B cell (primary cell): ENCODE measurements at regions not wholly inside any gene's neighbourhood (a gene's known extent, or its start where the extent isn't known, plus 50 kb on each side); places are given as distances from the start of the nearest gene placed in this dataset.

Experiments used
- ATAC-seq: fragments of 200-7000 bp; cut with Tn5 transposase; one replicate; pipeline ENCODE4 v1.10.0; 2021; ENCODE audit warnings: low read depth, mild to moderate bottlenecking, moderate number of reproducible peaks, moderate library complexity
- CTCF ChIA-PET: fragments of 350-600 bp; sonication (Branson Sonifier 250); formaldehyde crosslinking; loops from one replicate; lab custom pipeline; 2021; ENCODE audit warnings: antibody characterized with exemption, inconsistent platforms; lab: Charles Lee
- POLR2A ChIA-PET: fragments of 350-600 bp; sonication (Branson Sonifier 250); formaldehyde crosslinking; loops from one replicate; lab custom pipeline; 2021; ENCODE audit warnings: antibody characterized with exemption; lab: Charles Lee
- DNase-seq: peaks from one replicate; pipeline ENCODE4 v3.0.0; 2013
- H2AFZ ChIP-seq: 2 replicates; pipeline ENCODE4 v1.6.1; 2012; ENCODE audit warnings: mild to moderate bottlenecking, low read depth, low read length; ENCODE audit not compliant: insufficient read depth, poor library complexity, severe bottlenecking
- H3K27ac ChIP-seq, 2 donors: 1 replicate in 1 of 2; 2 replicates in 1 of 2; pipeline ENCODE4 v1.5.1; 2012 to 2013; ENCODE audit warnings: low read length in 2 of 2, mild to moderate bottlenecking in 2 of 2, moderate library complexity in 1 of 2
- H3K27me3 ChIP-seq, 4 experiments: fragments of 200-600 bp in 1 of 4; sonication (generic) in 1 of 4; replicated peaks in 1 of 4; 1 replicate in 2 of 4; 2 replicates in 2 of 4; pipeline versions ENCODE4 v1.6.1 to v1.7.0; 2013 to 2016; ENCODE audit warnings: low read length in 3 of 4, mild to moderate bottlenecking in 2 of 4, mixed read lengths in 1 of 4, moderate library complexity in 1 of 4; ENCODE audit not compliant: insufficient read depth in 4 of 4, control insufficient read depth in 3 of 4; ENCODE audit errors: control extremely low read depth in 1 of 4
- H3K36me3 ChIP-seq, 2 experiments: replicated peaks in 1 of 2; 1 replicate in 1 of 2; 2 replicates in 1 of 2; pipeline versions ENCODE4 v1.6.1 to v1.7.1; 2013; ENCODE audit warnings: low read length in 1 of 2; ENCODE audit not compliant: insufficient read depth in 2 of 2, control insufficient read depth in 1 of 2; ENCODE audit errors: control extremely low read depth in 1 of 2, extremely low read depth in 1 of 2
- H3K4me1 ChIP-seq, 2 donors: fragments of 200-600 bp in 1 of 2; sonication (generic) in 1 of 2; 1 replicate in 1 of 2; 2 replicates in 1 of 2; pipeline versions ENCODE4 v1.5.1 to v1.6.1; 2013 to 2017; ENCODE audit warnings: low read length in 2 of 2; ENCODE audit not compliant: control insufficient read depth in 2 of 2, insufficient read depth in 2 of 2
- H3K4me2 ChIP-seq: replicated peaks from 2 replicates; pipeline ENCODE3; 2012; ENCODE audit warnings: mild to moderate bottlenecking, low read depth, low read length; ENCODE audit not compliant: poor library complexity, severe bottlenecking
- H3K4me3 ChIP-seq, 5 experiments: fragments of 200-600 bp in 1 of 5; sonication (generic) in 1 of 5; 1 replicate in 3 of 5; 2 replicates in 2 of 5; pipeline versions ENCODE4 v1.5.1 to v1.7.0; 2011 to 2016; ENCODE audit warnings: low read length in 4 of 5, mild to moderate bottlenecking in 4 of 5, low read depth in 2 of 5, control low read depth in 1 of 5, moderate library complexity in 1 of 5; ENCODE audit not compliant: insufficient read depth in 1 of 5; ENCODE audit errors: control extremely low read depth in 1 of 5, extremely low read depth in 1 of 5
- H3K79me2 ChIP-seq: fragments of 200-600 bp; sonication (generic); one replicate; pipeline ENCODE4 v1.6.0; 2016; ENCODE audit warnings: low read length; ENCODE audit not compliant: control insufficient read depth, insufficient read depth
- H3K9ac ChIP-seq: fragments of 200-600 bp; sonication (generic); 2 replicates; pipeline ENCODE4 v1.6.1; 2017; ENCODE audit warnings: mild to moderate bottlenecking, low read length, moderate library complexity
- H3K9me3 ChIP-seq, 3 donors: one replicate each; pipeline versions ENCODE4 v1.6.1 to v1.7.1; 2013; ENCODE audit warnings: low read length in 2 of 3; ENCODE audit not compliant: control insufficient read depth in 2 of 3, insufficient read depth in 1 of 3; ENCODE audit errors: control extremely low read depth in 1 of 3
- H4K20me1 ChIP-seq: 2 replicates; pipeline ENCODE4 v1.6.0; 2012; ENCODE audit warnings: mild to moderate bottlenecking, low read length; ENCODE audit not compliant: insufficient read depth, control insufficient read depth, poor library complexity, severe bottlenecking
- H3K27ac Mint-ChIP-seq: one replicate; pipeline ENCODE4 v1.8.0; 2021; ENCODE audit warnings: mixed read lengths
- H3K27me3 Mint-ChIP-seq: one replicate; pipeline ENCODE4 v1.8.0; 2021; ENCODE audit warnings: mixed read lengths
- H3K4me1 Mint-ChIP-seq: one replicate; pipeline ENCODE4 v1.8.0; 2021; ENCODE audit warnings: mixed read lengths
- H3K4me3 Mint-ChIP-seq: one replicate; pipeline ENCODE4 v1.8.0; 2021; ENCODE audit warnings: mixed read lengths
- H3K9me3 Mint-ChIP-seq: one replicate; pipeline ENCODE4 v1.8.0; 2022; ENCODE audit warnings: mixed read lengths; ENCODE audit not compliant: insufficient read depth
- CTCF ChIP-seq: fragments of 200-600 bp; IDR thresholded peaks from one replicate; pipeline ENCODE4 v1.8.0; 2022; ENCODE audit warnings: antibody characterized with exemption, mild to moderate bottlenecking
- EZH2 ChIP-seq: IDR thresholded peaks from 2 replicates; pipeline ENCODE4 v1.6.1; 2012; ENCODE audit warnings: borderline replicate concordance, low read depth, mild to moderate bottlenecking, moderate library complexity, low read length; ENCODE audit not compliant: insufficient read depth, poor library complexity, severe bottlenecking
- WGBS: methylation state at CpG from one replicate; pipeline ENCODE4 v1.1.5; 2013; ENCODE audit warnings: missing lambda C conversion rate; ENCODE audit not compliant: insufficient coverage; 5-methylcytosine and 5-hydroxymethylcytosine counted together
- intact Hi-C: fragments of 100-400 bp; cut with micrococcal nuclease; formaldehyde crosslinking; loops from one replicate; pipeline ENCODE4 v1.10.0; 2022

- POLR2A ChIA-PET: no interaction called here
- ATAC-seq (no peak), DNase-seq (no peak)
- H3K4me2 ChIP-seq: no peak overlapping the region
- Mint-ChIP-seq H3K4me1 (peaks cover 10% of the 10 kb centered on the region), H3K27me3 (no peaks in the 10 kb centered on the region), H3K27ac (no peak overlapping the region), H3K9me3 (no peaks in the 10 kb centered on the region), H3K4me3 (no peak overlapping the region)
- peaks cover 0 to 4% (median 0%) of the 10 kb centered on the region in 4 experiments for H3K27me3 ChIP-seq
- H3K4me1 ChIP-seq: peaks cover 8 to 10% of the 10 kb centered on the region in 2 donors
- CTCF ChIA-PET: interaction anchor here (1.0 to 7.5 kb wide), 2 partner anchors 400 to 546 kb away, joined by 4 to 145 read pairs; no protein-coding TSS in a partner anchor
- TF ChIP-seq EZH2 (no peak), CTCF (no peak)
- no peaks in the 10 kb centered on the region for H3K79me2 ChIP-seq
- H3K9me3 ChIP-seq: no peaks in the 10 kb centered on the region
- H3K27ac ChIP-seq: no peak overlapping the region
- H2AFZ ChIP-seq: no peak overlapping the region
- no peak overlapping the region for H3K4me3 ChIP-seq
- no peaks in the 10 kb centered on the region for H4K20me1 ChIP-seq
- no peak overlapping the region for H3K9ac ChIP-seq
- intact Hi-C loops: no loop called here
- no CpG with 5 or more reads among the region's 2 CpGs for WGBS
- H3K36me3 ChIP-seq: no peaks in the 10 kb centered on the region
These were observed 77.1 kb upstream of the EGFL6 start for GRCh38 chrX:13492286-13492685.

GRCh38 chrX:13491061-13491460 is 78.3 kb upstream of the EGFL6 start:
- no peak overlapping the region for H3K4me3 ChIP-seq
- TF ChIP-seq EZH2 (no peak), CTCF (no peak)
- no peak overlapping the region for H3K27ac Mint-ChIP-seq
- WGBS: no CpG with 5 or more reads among the region's 3 CpGs
- no peak overlapping the region for H2AFZ ChIP-seq
- no peaks in the 10 kb centered on the region for H4K20me1 ChIP-seq
- DNase-seq: no peak
- ChIA-PET POLR2A (no interaction called here), CTCF (interaction anchor here (1.1 to 7.5 kb wide), 4 partner anchors 16 to 590 kb away, joined by 3 to 145 read pairs (median 20); no protein-coding TSS in a partner anchor)
- H3K36me3 ChIP-seq: no peaks in the 10 kb centered on the region
- H3K4me1 Mint-ChIP-seq: peaks cover 20% of the 10 kb centered on the region
- intact Hi-C loops: no loop called here
- no peak overlapping the region for H3K4me3 Mint-ChIP-seq
- H3K27ac ChIP-seq: no peak overlapping the region
- H3K9me3 ChIP-seq: peaks cover 0 to 5% (median 0%) of the 10 kb centered on the region in 3 donors
- no peak overlapping the region for H3K9ac ChIP-seq
- peaks cover 18 to 22% of the 10 kb centered on the region in 2 donors for H3K4me1 ChIP-seq
- peaks cover 0 to 4% (median 0%) of the 10 kb centered on the region in 4 experiments for H3K27me3 ChIP-seq
- H3K27me3 Mint-ChIP-seq: no peaks in the 10 kb centered on the region
- H3K79me2 ChIP-seq: no peaks in the 10 kb centered on the region
- no peak for ATAC-seq
- H3K9me3 Mint-ChIP-seq: peaks cover 5% of the 10 kb centered on the region
- H3K4me2 ChIP-seq: no peak overlapping the region
